ENCODE measurements at regions not wholly inside any gene's neighbourhood (a gene's known extent, or its start where the extent isn't known, plus 50 kb on each side); places are given as distances from the start of the nearest gene placed in this dataset.
"Not testable (repeated sequence)": the region's sequence is repeated elsewhere in the genome, so short reads cannot be mapped to it uniquely, and the experiment has no call there.

DNA sequence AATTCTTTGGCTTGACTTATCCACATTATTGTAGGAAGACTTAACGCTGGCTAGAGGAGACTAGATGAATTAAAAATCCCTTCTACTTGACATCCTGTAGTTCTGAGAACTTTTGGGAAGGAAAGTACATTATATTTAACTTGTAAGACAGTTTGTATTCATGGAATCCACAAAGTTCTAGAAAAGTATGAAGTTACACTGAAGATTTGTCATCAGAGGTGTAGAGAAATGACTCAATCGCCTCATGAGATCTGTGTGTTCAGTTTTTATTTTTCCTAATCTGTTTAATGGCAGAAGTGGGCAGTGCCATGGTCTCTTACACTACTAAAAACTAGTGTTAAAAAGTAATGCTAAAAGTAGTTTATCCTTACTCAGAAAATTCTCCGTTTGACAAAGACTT is 89.1 kb upstream of the SMIM30 start:
- no peak for TF ChIP-seq JUND (IDR thresholded peaks at IDR 0.05; ENCODE audit: low read depth)
- no peak for DNase-seq (ENCODE audit: low read depth in 1 of 2, low spot score in 1 of 2)
- in situ Hi-C loops (cut with HindIII; ENCODE audit: low pct_unique_long_range_greater_than_20kb, low sequenced_read_pairs), result no loop called here

DNA sequence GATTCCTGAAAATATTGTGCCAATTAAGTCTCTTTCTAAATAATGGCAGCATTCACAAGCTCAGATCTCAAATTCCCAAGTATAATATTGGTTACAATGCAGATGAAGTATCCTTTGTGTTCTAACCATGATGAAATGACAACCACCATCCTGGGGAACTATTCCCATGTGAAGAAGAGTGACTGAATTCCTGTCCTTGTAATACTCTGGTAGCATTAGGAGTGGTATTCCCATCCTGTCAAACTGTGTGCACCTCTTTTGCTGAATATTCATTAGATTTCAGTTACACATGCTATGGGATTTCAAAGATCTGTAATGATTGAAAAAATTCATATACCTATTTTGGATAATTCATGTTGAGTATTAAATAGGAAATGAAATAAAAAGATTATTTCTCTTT is 86.1 kb upstream of the SMIM30 start:
- no peak for TF ChIP-seq JUND (IDR thresholded peaks at IDR 0.05; ENCODE audit: low read depth)
- in situ Hi-C loops (cut with HindIII; ENCODE audit: low pct_unique_long_range_greater_than_20kb, low sequenced_read_pairs), result no loop called here

DNA sequence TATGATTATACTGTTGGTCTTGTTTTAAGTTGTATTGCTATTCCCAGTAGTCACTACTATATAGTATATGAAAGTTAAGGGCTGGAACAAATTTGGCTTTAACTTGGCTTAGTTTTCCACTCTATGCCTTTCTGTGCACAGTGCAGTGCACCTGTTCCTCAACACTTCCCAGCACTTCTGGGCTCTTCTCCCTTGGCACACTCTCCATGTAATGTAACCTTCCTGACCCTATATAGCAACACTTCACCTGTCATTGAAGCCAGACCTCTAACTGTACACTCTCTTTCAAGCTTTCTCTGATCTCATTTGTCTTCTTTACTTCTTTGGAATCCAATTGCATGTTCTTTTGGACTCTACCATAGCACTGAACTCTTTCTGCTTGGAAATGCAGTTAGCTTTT is 83.9 kb upstream of the SMIM30 start:
- in situ Hi-C loops (cut with HindIII; ENCODE audit: low pct_unique_long_range_greater_than_20kb, low sequenced_read_pairs), result no loop called here
- no peak for TF ChIP-seq JUND (IDR thresholded peaks at IDR 0.05; ENCODE audit: low read depth)
- no peak for DNase-seq (ENCODE audit: low read depth in 1 of 2, low spot score in 1 of 2)

More for the DNA sequence above, 86.1 kb upstream of the SMIM30 start:
- DNase-seq (ENCODE audit: low read depth in 1 of 2, low spot score in 1 of 2), result no peak

DNA sequence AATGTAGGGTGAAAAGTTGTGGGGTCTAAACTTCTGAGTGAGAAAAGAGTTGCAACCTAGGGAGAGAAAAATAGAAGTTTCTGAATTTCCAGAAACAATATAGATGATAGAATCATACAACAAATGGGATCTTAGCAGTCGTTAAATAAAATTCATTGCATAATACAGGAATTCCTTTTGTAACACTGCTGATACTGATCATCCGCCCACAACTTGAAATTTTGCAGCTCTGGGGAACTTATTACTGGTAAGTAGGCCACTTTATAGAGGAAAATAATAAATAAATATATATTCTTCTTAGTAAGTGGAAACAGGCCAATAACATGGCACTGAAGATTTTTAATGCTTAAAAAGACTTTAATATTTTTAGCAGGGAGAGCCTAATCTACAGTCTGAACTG is 81.9 kb upstream of the SMIM30 start:
- no peak for DNase-seq (ENCODE audit: low read depth in 1 of 2, low spot score in 1 of 2)
- in situ Hi-C loops (cut with HindIII; ENCODE audit: low pct_unique_long_range_greater_than_20kb, low sequenced_read_pairs), result no loop called here
- TF ChIP-seq JUND (IDR thresholded peaks at IDR 0.05; ENCODE audit: low read depth), result no peak

DNA sequence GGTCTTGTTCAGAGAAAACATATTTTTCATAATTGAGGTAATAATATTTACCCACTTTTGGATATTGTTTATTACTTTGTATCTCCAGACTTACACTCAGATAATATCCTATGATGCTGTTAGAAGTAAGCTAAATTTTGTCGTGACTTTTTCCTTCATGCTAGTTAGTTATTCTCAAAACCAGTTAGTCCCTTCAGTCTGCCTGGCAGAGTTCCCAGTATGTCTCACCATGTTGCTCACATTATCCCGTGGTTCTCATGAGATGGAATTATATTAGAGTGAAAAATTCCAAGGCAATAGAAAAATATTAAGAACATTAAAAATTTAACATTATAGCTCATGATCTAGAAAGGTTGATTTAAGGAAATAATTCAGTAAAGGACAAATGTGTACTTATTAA is 81.5 kb upstream of the SMIM30 start:
- no peak for TF ChIP-seq JUND (IDR thresholded peaks at IDR 0.05; ENCODE audit: low read depth)
- in situ Hi-C loops (cut with HindIII; ENCODE audit: low pct_unique_long_range_greater_than_20kb, low sequenced_read_pairs), result no loop called here
- no peak for DNase-seq (ENCODE audit: low read depth in 1 of 2, low spot score in 1 of 2)

DNA sequence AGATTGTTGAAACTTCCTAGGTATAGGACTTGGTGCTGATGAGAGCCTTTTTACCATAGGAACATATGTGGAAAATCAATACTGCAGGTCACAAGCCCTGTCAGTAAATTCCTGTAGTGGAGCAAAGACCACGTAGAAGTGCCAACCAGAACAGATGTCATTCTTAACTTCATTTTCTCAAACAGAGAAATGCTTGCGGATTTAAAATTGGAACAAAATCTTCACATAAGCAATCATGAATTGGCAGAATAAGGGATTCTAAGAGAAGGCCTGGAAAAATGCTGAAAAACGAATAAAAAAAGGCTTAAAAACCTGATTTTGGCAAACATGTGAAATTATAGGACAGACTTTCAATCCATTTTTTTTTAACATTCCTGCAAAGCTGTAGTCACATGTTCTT is 80.8 kb upstream of the SMIM30 start:
- in situ Hi-C loops (cut with HindIII; ENCODE audit: low pct_unique_long_range_greater_than_20kb, low sequenced_read_pairs), result no loop called here
- DNase-seq (ENCODE audit: low read depth in 1 of 2, low spot score in 1 of 2), result no peak
- TF ChIP-seq JUND (IDR thresholded peaks at IDR 0.05; ENCODE audit: low read depth), result no peak

DNA sequence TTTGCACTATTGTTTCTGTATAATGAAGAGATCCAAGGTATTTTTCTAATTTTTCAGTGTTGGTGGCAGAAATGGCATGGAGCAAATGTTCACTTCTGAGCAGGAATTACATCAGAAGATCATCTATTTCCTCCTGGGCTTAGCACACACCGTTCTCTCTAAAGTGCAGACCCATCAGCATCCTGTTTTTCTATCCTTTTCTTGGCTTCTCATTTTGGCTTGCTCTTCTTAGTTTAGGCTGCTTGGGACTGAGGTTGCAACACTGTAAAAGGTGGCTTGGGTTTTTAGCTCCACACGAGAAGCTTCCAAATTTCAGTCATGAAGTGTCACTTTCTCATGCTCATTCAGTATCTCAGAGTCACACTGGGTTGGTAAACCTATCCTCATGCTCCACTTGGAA is 79.9 kb upstream of the SMIM30 start:
- in situ Hi-C loops (cut with HindIII; ENCODE audit: low pct_unique_long_range_greater_than_20kb, low sequenced_read_pairs), result no loop called here
- no peak for DNase-seq (ENCODE audit: low read depth in 1 of 2, low spot score in 1 of 2)
- TF ChIP-seq JUND (IDR thresholded peaks at IDR 0.05; ENCODE audit: low read depth), result no peak

DNA sequence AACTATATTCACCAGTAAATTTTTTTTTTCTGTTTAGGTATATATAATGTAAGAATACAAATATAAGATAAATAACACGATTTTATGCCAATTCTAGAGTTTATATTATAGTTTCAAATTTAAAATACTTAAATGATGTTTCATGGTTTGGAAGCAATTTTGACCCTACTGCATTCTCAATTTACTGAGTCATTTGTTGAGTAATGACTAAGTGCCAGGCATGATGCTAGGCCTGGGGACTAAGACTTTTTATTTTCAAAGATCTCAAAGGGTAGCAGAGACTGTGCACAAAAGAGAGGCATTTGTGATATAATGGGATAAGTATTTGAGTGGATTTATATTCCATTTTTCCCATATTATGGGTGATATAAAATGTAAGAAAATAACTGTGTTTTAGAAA is 78.9 kb upstream of the SMIM30 start:
- DNase-seq (ENCODE audit: low read depth in 1 of 2, low spot score in 1 of 2), result no peak
- in situ Hi-C loops (cut with HindIII; ENCODE audit: low pct_unique_long_range_greater_than_20kb, low sequenced_read_pairs), result no loop called here
- no peak for TF ChIP-seq JUND (IDR thresholded peaks at IDR 0.05; ENCODE audit: low read depth)

DNA sequence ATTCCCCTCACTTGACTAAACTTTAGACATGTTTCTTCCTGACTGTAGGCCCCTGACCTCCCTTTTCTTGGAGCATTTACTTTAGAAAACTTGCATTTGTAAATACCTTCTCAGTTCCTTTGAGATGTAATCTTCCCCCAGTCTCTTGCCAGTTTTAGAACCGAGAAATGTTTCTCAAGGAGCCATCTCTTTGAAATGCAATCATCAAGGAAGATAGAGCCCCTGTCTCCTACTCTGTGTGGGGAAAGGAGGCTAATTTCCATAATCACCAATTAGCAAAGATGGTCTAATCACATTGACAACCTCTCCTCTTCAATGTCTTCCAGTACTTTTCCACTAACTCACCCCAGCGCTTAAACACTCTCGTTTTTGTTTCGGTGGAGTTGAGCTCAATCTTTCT is 70.0 kb upstream of the SMIM30 start:
- no peak for DNase-seq (ENCODE audit: low read depth in 1 of 2, low spot score in 1 of 2)
- in situ Hi-C loops (cut with HindIII; ENCODE audit: low pct_unique_long_range_greater_than_20kb, low sequenced_read_pairs), result no loop called here

DNA sequence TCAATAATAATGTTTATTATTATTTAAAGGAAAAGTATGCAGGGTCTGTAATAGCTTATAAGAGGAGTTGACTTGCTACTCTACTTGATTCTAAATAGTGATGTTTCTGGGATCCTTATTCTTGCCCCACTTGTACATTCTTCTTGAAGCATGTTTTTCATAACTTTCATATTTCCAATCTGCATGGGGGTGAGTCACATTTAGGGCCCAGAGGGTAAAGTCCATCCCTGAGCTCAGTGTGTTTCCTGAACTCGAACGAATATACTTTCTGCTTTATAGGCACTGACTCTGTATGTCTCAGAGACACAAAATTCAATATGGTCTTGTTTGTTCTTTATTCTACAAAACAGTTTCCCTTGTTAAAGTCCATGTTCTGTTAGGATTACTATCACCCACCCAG is 61.0 kb upstream of the SMIM30 start:
- no peak for TF ChIP-seq JUND (IDR thresholded peaks at IDR 0.05; ENCODE audit: low read depth)
- in situ Hi-C loops (cut with HindIII; ENCODE audit: low pct_unique_long_range_greater_than_20kb, low sequenced_read_pairs), result no loop called here
- no peak for DNase-seq (ENCODE audit: low read depth in 1 of 2, low spot score in 1 of 2)

More for the DNA sequence above, 70.0 kb upstream of the SMIM30 start:
- no peak for TF ChIP-seq JUND (IDR thresholded peaks at IDR 0.05; ENCODE audit: low read depth)

DNA sequence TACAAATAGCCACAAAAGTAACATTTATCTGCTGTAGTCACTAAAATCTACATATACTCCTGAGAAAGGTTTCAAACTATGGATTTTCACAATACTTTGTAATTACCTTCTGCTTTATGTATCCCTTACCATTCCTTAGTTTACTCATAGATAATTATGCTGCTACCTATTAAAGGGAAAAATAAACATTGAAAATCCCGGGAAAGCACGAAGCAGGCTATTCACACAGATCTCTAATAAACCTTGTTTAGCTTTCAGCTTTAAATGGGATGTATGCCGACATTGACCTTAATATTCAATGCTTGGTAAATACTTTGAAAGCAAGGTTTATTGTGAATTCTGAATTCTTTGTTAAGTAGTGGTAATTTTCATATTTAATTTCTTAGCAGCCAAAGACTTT is 58.5 kb upstream of the SMIM30 start:
- in situ Hi-C loops (cut with HindIII; ENCODE audit: low pct_unique_long_range_greater_than_20kb, low sequenced_read_pairs), result no loop called here
- TF ChIP-seq JUND (IDR thresholded peaks at IDR 0.05; ENCODE audit: low read depth), result no peak
- DNase-seq (ENCODE audit: low read depth in 1 of 2, low spot score in 1 of 2), result no peak

DNA sequence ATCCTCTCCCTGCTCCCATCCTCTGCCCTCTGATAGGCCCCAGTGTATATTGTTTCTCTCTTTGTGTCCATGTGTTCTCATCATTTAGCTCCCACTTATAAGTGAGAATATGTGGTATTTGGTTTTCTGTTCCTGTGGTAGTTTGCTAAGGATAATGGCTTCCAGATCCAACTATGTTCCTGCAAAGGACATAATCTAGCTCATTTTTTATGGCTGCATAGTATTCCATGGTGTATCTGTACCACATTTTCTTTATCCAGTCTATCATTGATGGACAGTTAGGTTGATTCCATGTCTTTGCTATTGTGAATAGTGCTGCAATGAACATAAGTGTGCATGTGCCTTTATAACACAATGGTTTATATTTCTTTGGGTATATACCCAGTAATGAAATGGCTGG is 57.8 kb upstream of the SMIM30 start:
- in situ Hi-C loops (cut with HindIII; ENCODE audit: low pct_unique_long_range_greater_than_20kb, low sequenced_read_pairs), result not testable (repeated sequence)

DNA sequence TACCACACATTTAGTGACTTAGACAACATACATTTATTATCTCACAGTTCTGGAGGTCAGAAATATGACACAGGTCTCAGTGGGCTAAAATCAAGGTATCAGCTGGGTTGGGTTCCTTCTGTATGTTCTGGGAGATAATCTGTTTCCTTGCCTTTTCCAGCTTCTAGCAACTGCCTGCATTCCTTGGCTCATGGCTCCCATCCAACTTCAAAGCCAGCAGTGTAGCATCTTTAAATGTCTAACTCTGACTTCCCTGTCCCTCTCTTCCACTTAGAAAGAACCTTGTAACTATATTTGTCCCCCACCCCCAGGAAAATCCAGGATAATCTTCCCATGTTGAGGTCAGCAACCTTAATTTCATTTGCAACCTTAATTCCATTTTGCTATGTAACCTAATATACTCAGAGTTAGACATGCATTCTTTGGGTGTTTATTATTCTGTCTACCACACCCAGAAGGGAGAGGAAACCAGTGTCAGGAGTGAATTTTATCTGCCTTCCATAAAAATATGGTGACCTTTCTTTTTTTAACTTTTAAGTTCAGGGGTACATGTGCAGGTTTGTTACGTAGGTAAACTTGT is 57.3 kb upstream of the SMIM30 start:
- no peak for TF ChIP-seq JUND (IDR thresholded peaks at IDR 0.05; ENCODE audit: low read depth)
- in situ Hi-C loops (cut with HindIII; ENCODE audit: low pct_unique_long_range_greater_than_20kb, low sequenced_read_pairs), result no loop called here

More for the DNA sequence above, 57.8 kb upstream of the SMIM30 start:
- not testable (repeated sequence) for DNase-seq (ENCODE audit: low read depth in 1 of 2, low spot score in 1 of 2)

DNA sequence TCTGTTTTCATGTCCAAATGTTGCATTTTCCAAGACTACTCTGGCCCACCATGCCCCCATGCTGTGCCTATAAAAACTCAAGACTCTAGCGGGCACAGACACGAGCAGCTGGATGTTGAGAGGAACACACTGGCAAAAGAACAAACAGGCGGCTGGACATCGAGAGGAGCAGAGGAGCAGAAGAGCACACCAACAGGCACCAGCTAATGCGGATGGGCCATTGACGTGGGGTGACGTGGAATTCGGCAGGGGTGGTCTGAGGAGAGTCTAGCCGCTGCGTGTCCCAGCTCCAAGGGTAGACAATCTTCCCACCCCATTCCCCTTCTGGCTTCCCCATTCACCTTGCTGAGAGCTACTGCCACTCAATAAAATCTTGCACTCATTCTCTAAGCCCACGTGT is 54.4 kb upstream of the SMIM30 start:
- in situ Hi-C loops (cut with HindIII; ENCODE audit: low pct_unique_long_range_greater_than_20kb, low sequenced_read_pairs), result no loop called here

More for the DNA sequence above, 57.3 kb upstream of the SMIM30 start:
- DNase-seq (ENCODE audit: low read depth in 1 of 2, low spot score in 1 of 2), result no peak

More for the DNA sequence above, 54.4 kb upstream of the SMIM30 start:
- TF ChIP-seq JUND (IDR thresholded peaks at IDR 0.05; ENCODE audit: low read depth), result no peak
- DNase-seq (ENCODE audit: low read depth in 1 of 2, low spot score in 1 of 2), result no peak
